ENCODE measurements at regions not wholly inside any gene's neighbourhood (a gene's known extent, or its start where the extent isn't known, plus 50 kb on each side); places are given as distances from the start of the nearest gene placed in this dataset.
"Not testable (repeated sequence)": the region's sequence is repeated elsewhere in the genome, so short reads cannot be mapped to it uniquely, and the experiment has no call there.

GRCh38 chr20:12849225-12849910 lies 159.4 kb upstream of the SPTLC3 start:
- no peak for DNase-seq

DNA sequence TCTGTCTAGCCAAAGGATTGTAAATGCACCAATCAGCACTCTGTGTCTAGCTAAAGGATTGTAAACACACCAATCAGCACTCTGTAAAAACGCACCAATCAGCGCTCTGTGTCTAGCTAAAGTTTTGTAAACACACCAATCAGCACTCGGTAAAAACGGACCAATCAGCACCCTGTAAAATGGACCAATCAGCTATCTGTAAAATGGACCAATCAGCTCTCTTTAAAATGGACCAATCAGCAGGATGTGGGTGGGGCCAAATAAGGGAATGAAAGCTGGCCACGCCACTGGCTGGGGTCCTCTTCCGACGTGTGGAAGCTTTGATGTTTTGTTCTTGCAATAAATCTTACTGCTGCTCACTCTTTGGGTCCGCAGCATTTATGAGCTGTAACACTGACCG lies 151.1 kb upstream of the SPTLC3 start:
- DNase-seq, result not testable (repeated sequence)

DNA sequence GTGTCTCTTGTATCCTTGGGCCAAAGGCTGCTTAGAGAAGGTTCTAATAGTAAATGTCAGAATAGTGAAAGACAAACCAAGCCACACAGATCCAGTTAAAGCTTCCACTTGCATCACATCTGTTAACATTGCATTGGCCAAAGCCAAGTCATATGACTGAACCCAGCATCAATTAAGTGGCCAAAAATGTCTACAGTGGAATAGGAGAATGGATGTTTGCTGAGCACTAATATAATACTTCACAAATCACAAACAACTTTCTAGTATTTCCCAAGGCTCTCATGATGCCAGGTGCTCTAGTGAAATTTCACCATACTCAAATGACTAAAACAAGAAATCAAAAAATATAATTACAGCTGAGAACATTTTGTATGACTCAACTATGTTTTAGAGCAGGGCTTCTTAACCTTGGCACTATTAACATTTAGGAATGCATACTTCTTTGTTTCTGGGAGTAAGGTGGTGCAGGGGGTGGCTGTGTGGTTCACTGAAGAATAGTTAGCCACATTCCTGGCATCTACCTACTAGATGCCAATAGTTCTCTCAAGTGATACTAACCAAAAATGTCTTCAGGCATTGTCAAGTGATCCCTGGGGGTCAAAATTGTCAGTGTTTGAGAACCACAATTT lies 148.0 kb upstream of the SPTLC3 start:
- DNase-seq, result no peak

DNA sequence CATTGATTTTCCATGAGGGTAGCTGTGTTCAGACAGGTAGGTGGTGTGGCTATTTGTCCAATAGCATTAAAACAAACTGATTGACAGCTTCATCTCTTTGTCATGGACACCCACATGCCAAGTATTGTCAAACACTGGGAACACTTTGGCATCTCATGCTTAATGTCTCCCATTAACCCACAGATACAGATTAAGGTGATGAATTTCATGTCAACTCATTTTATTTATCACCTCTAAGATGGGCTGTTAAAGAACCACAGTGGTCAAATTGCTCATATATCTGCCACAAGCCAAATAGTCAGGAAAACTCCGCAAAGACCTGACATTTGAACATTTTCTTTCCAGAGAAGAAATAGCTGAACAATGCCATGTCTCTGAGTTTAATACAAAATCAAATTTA lies 139.1 kb upstream of the SPTLC3 start:
- DNase-seq, result no peak

- DNase-seq, result no peak
Measured at GRCh38 chr20:12870588-12870987, 138.2 kb upstream of the SPTLC3 start.

DNA sequence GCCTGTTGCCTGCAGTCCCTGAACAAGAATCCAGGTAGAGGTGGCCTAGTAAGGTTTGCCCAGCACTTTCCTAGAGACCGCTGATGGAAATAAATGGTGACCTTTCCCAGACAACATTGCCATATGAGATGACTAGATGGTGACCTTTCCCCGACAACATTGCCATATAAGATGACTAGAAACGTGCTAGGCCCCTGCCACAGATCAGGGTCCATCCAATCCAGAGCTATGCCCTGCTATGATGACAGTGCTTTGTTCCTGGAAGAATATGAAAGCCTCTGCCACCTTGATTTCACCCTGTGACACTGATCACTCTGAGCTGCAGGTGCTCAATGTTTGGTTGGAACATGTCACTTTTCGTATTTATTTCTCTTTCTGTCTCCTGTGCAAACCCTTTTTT lies 133.8 kb upstream of the SPTLC3 start:
- DNase-seq, result no peak

- no peak for DNase-seq
Measured at GRCh38 chr20:12875510-12875909, 133.3 kb upstream of the SPTLC3 start.

DNA sequence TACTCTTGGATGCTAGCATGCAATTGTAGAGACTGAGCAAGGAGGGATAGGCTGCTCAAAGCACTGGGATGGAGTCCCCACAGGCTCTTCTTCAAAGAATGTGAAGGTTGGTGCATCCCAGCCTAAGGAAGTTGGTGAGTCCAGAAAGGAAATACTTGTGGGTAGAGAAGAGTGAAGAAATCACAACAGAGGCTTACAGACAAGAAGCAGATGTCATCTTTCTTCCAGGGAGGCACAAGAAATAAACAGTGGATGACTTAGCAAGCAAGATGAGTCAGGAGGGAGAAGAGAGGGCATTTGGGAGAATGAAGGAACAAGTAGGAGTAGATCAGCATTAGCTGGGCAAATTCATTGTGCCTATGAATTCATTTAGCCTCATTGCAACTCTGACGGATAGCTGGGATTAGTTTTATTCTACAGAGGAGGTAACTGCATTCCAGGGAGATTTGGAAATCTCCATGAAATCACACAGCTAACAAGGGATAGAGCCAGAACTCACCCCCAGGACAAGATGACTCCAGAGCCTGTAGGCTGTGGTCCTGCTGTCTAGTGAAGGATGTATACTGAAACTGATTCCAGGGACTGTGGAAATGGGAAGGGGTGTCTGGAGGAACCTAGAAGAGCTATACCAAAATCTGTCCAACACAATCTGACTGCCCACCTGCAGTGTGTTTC lies 125.8 kb upstream of the SPTLC3 start:
- DNase-seq, result no peak

DNA sequence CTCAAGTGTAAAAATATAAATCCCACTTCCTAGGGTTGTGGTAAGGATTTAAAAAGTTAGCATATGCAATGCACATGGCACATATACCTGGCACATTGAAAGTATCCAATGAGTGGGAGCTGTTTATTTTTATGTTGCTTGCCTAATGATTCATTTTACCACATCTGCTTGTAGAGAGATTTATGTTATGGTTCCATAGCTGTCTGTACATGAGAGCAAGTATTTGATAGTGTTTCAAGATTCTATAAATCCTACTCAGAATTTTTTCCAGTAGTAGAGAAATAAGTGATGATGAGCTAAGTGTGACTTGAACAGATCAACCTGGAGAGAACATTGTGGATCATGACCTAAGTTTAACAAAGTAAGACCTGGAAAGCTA lies 125.3 kb upstream of the SPTLC3 start:
- DNase-seq, result no peak

GRCh38 chr20:12886618-12887363 lies 122.0 kb upstream of the SPTLC3 start:
- no peak for DNase-seq

DNA sequence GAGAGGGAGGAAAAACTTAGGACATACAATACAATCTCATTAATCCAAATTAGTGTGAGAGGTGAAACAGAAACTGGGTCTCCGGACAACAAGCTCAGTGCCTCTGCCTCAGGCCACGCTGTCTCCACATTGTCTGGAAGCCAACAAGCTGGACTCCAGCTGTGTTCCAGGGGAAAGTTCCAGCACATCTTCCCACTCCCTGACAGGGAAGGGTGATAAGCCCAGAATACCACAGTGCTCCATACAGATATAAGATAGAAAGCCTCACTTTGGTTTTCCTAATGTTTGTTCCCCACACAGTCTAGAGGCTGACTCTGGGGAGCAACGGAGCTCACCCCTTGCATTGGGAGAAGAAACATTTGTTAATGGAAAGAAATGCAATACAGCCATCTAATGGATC lies 117.1 kb upstream of the SPTLC3 start:
- no peak for DNase-seq

DNA sequence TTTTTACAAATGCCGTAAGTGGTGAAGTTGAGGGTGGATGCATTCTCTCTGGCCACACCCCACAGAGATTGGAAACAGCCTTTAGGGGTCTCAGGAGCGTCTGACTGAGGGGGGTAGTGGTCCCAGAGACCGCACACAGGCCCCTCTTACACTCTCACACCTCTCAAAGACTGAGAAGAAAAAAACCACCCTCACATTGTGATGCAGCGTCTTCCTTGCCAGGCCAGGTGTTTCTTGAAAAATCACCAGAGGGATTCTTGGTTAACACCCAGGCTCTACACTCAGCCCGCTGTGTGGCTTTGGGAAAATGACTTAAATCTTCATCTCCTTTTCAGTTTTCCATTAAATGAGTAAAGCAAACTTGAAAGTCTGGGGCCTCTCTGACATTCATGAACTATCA lies 115.8 kb upstream of the SPTLC3 start:
- no peak for DNase-seq

GRCh38 chr20:12893653-12894052 lies 115.1 kb upstream of the SPTLC3 start:
- no peak for DNase-seq

DNA sequence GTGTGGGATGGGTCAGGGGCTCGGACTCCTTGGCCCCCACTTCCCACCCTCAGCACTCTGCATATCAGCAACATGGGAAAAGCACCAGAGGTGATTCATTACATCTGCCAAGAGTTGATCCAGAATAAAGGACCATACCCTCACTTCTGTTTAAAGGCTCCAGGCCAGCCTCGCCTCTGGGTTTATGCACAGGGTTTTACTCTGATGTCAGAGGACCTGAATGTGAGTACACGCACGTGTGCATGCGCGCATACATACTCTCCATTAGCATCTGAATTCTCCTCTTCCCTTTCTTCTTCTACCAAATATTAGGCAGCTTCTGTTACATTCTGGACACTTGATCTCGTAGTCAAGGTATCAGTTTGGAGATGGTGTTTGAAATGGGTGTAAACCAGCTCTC lies 114.7 kb upstream of the SPTLC3 start:
- no peak for DNase-seq

DNA sequence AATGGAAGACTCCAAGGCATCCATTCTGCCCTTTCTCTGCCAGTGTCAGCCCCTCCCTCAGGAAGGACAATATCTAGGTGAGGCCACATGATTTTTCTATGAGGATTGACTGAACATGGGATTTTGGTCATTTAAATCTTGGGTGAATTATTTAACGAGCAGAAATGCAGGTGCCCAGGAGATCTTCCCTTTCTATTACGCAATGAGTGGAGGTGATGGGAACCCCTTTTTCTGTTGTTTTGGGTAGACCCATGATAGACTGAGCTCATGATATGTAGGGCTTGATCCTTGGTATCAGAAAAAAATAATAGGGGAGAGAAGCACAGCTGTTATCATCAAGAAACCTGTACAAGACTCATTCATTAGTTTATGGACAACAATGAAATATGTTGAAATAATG lies 112.6 kb upstream of the SPTLC3 start:
- no peak for DNase-seq

DNA sequence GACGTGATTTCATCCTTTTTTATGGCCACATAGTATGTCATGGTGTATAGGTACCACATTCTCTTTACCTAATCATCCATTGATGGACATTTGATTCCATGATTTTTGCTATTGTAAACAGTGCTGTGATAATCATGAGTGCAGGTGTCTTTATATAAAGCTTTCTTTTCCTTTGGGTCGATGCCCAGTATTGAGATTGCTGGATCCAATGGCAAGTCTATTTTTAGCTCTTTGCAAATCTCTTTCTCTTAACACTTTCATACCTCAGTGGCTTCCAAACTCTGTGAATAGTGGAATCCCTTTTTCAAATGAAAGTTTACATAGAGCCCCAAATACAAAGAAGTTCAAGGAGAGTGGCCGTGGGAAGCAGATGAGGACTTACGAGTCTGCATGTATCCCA lies 105.8 kb upstream of the SPTLC3 start:
- DNase-seq, result no peak

GRCh38 chr20:12906361-12906760 lies 102.4 kb upstream of the SPTLC3 start:
- DNase-seq, result no peak

- DNase-seq, result no peak
Measured at GRCh38 chr20:12911372-12911771, 97.4 kb upstream of the SPTLC3 start.

GRCh38 chr20:12913781-12914443 lies 94.9 kb upstream of the SPTLC3 start:
- no peak for DNase-seq

GRCh38 chr20:12914804-12915203 lies 94.0 kb upstream of the SPTLC3 start:
- no peak for DNase-seq

DNA sequence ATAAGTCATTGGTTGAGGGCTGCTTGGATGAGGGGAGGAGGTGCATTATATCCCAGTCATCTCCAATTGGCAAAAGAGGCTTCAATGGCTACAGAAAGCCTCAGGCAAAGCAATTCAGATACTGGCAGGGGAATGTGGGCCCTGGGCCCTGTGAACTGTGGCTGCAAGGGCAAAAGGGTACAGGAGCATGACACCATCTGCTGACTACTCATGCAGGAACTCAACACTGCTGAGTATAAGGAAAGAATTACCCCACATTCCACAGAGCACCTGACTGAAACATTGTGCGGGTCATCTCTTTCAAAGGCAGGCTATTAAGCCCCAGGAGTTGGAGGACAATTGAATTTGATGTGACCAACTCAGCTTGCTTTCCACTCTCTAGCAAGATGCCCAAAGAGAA lies 92.1 kb upstream of the SPTLC3 start:
- DNase-seq, result no peak

GRCh38 chr20:12924126-12924525 lies 84.6 kb upstream of the SPTLC3 start:
- no peak for DNase-seq

- DNase-seq, result peak; percentile 77
Measured at GRCh38 chr20:12925210-12925755, 83.5 kb upstream of the SPTLC3 start.

Data from NCI-H1694 (cell line).